ENCODE measurements at regions not wholly inside any gene's neighbourhood (a gene's known extent, or its start where the extent isn't known, plus 50 kb on each side); places are given as distances from the start of the nearest gene placed in this dataset.
"Not testable (repeated sequence)": the region's sequence is repeated elsewhere in the genome, so short reads cannot be mapped to it uniquely, and the experiment has no call there.

DNA sequence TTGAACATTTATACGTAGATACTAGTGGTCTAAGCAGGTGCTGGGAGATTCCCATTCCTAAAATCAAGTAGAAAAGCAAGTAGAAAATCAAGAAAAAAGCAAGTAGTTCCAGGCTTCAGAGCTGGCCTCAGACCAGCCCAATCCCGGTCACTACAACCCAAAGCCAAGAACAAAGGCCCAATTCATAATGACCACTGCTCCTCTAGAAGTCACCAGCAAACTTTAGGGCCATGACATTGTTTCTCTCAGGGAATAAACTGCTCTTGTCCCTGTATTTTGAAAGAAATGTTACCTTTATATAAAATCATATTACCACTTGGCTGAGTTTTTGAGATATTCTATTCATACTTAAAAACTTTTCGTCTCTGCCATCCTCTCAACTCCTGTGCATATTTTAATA is 106.3 kb upstream of the IL12A start:
- Histone ChIP-seq H3K9me3 (no peaks in the 10 kb centered on the region), H3K4me1 (peaks cover 0 to 17% of the 10 kb centered on the region in 2 donors), H3K36me3 (no peaks in the 10 kb centered on the region), H3K27me3 (no peaks in the 10 kb centered on the region), H3K27ac (no peak overlapping the region), H3K4me3 (no peak overlapping the region)
- TF ChIP-seq, protein P1, sequence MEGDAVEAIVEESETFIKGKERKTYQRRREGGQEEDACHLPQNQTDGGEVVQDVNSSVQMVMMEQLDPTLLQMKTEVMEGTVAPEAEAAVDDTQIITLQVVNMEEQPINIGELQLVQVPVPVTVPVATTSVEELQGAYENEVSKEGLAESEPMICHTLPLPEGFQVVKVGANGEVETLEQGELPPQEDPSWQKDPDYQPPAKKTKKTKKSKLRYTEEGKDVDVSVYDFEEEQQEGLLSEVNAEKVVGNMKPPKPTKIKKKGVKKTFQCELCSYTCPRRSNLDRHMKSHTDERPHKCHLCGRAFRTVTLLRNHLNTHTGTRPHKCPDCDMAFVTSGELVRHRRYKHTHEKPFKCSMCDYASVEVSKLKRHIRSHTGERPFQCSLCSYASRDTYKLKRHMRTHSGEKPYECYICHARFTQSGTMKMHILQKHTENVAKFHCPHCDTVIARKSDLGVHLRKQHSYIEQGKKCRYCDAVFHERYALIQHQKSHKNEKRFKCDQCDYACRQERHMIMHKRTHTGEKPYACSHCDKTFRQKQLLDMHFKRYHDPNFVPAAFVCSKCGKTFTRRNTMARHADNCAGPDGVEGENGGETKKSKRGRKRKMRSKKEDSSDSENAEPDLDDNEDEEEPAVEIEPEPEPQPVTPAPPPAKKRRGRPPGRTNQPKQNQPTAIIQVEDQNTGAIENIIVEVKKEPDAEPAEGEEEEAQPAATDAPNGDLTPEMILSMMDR (IDR thresholded peaks at IDR 0.05): no peak
- intact Hi-C loops (cut with DNase I): loop anchor here (5.0 kb wide), 2 partner anchors 55 to 105 kb away; partner anchors contain the start of gene IL12A
- no peak for DNase-seq (ENCODE audit: low spot score in 2 of 2)

DNA sequence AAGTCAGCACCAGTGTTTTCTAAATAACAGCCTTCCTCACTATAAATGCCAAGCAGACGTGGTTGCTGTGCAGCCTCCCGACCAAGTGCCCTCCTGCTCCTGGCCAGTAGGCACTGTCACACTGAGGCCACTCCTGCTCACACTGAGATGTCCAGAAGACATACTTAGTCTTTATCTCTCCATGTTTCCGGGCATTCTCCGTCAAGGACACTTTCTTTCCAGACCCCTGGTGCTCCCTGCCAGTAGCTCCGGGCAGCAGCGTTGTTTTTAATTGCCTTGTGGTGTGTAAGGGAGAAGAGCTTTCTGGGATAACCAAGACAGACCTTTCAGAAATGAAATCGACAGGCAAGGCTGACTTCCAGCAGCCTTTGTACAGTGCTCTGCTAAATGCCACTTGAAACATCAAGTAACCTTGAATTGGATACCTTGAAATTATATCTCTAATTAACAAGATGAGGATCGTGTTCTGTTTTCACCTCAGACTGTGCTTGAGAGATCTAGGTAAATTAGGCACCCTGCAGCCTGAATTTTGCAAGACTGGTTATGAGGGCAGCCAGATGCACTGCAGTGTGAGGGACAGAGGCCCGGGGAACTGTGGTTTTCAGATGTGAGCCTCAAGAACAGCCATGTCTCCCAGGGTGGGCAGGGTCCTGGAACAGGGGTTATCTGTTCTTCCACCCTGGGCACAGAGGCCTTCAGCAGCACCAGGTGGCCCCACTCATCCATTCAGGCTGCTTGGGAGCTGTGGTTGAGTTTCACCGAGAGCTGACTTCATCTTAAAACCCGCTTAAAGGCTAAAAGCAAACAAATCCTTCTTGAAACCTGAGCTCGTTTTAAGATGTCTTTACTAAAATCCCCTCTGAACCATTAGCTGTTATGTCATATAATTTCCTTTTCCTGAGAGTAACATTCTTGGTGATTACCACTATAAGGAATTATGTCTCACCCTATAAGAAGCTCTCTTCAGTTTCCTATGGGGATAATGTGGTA is 105.5 kb upstream of the IL12A start:
- TF ChIP-seq, protein P1 (IDR thresholded peaks at IDR 0.05): no peak
- no peaks in the 10 kb centered on the region for H3K36me3 ChIP-seq
- H3K9me3 ChIP-seq: no peaks in the 10 kb centered on the region
- H3K27ac ChIP-seq: peak overlapping the region in 1 of 2 donors; percentile 20
- DNase-seq (ENCODE audit: low spot score in 2 of 2): no peak
- no peaks in the 10 kb centered on the region for H3K27me3 ChIP-seq
- intact Hi-C loops (cut with DNase I): loop anchor here (5.0 kb wide), 2 partner anchors 56 to 104 kb away; partner anchors contain the start of gene IL12A
- peaks cover 0 to 22% of the 10 kb centered on the region in 2 donors for H3K4me1 ChIP-seq
- no peak overlapping the region for H3K4me3 ChIP-seq

DNA sequence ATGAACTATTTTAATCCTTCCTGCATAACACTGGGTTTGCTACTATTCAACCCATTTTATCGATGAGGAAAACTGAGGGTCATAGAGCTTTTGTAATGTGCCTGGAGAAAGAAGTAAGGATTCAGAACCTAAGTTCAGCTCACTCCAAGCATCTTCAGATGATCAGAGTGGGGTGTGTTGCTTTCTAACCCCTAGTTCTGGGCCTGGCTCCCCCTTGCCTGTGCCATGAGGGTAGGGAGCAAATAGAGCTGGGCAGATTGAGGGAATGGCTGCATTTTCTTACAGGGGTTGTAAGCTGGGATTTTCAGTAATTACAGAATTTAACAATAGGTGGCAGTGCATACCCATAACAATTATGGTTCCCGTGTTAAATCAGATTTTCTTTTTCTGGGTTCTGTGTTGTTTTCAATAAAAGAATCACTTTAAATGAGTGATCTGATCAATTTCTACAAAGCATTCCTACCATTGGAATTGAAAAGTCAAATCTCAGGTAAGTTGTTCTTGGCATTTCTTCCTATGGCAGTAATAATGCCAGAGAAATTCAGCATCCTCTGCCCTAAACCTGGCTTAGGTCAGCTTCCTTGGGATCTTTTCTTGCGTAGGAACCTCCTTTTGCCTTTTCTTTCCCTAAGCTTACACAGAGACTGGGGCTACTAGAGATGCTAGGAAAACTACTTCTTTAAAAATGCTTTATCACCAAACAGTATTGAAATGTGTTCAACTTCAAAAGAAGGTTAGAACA is 103.8 kb upstream of the IL12A start:
- no peak overlapping the region for H3K4me3 ChIP-seq
- H3K4me1 ChIP-seq: peaks cover 0 to 13% of the 10 kb centered on the region in 2 donors
- H3K27me3 ChIP-seq: no peaks in the 10 kb centered on the region
- H3K9me3 ChIP-seq: no peaks in the 10 kb centered on the region
- no peak for DNase-seq (ENCODE audit: low spot score in 2 of 2)
- H3K27ac ChIP-seq: no peak overlapping the region
- TF ChIP-seq, protein P1 (IDR thresholded peaks at IDR 0.05): peak in 2 of 3 experiments; percentile 29 to 49
- H3K36me3 ChIP-seq: peaks cover 0 to 7% of the 10 kb centered on the region in 2 donors
- intact Hi-C loops (cut with DNase I): loop anchor here (1.0 to 5.0 kb wide), 3 partner anchors 58 to 121 kb away; partner anchors contain the start of gene IL12A

DNA sequence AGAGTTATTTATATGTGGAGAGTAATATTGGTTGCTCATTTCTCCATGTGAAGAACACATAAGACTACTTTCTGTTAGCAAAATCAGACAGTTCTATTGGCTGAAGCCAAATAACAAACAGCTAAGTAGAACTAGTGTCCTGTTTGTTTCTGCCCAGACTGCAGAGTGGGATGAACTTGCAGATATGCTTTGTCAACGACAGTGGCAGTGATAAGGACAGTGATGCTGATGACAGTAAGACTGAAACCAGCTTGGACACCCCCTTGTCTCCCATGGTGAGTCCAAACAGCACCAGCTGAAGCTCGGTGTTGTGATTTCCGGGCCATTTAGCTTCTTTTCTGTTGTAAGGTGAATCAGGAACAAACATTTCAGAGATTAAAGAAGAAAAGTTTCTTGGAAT is 102.6 kb upstream of the IL12A start:
- DNase-seq (ENCODE audit: low spot score in 2 of 2): no peak
- intact Hi-C loops (cut with DNase I): no loop called here
- no peaks in the 10 kb centered on the region for H3K9me3 ChIP-seq
- peaks cover 0 to 19% of the 10 kb centered on the region in 2 donors for H3K4me1 ChIP-seq
- TF ChIP-seq, protein P1 (IDR thresholded peaks at IDR 0.05): no peak
- peaks cover 0 to 7% of the 10 kb centered on the region in 2 donors for H3K36me3 ChIP-seq
- H3K27me3 ChIP-seq: no peaks in the 10 kb centered on the region
- no peak overlapping the region for H3K4me3 ChIP-seq
- H3K27ac ChIP-seq: no peak overlapping the region

GRCh38 chr3:159886530-159886929 is 102.1 kb upstream of the IL12A start:
- H3K27me3 ChIP-seq; DNase-seq (ENCODE audit: low spot score in 2 of 2); H3K4me3 ChIP-seq; H3K27ac ChIP-seq; intact Hi-C loops (cut with DNase I); H3K36me3 ChIP-seq; H3K9me3 ChIP-seq: not testable (repeated sequence)
- peaks cover 0 to 20% of the 10 kb centered on the region in 2 donors for H3K4me1 ChIP-seq
